ENCODE measurements at regions not wholly inside any gene's neighbourhood (a gene's known extent, or its start where the extent isn't known, plus 50 kb on each side); places are given as distances from the start of the nearest gene placed in this dataset.

DNA sequence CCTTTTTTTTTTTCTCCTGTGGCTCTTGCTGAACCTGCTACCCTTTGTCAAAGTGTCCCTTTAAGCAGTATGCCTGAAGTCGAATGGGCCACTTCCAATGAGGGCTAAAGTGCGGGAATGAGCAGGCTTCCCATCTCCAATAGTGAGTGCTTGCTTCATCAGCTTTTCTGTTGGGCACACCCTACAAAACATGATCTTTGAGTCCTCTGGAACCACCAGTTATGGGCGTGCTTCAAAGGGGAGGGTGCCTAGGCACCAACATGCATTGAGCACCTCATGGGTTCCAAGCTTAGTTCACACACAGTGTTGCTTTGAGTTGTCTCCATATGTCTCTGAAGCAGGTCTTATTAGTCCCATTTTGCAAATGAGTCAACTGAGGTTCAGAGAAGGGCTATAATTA lies 132.8 kb upstream of the CPEB4 start:
- POLR2A ChIA-PET, result no interaction called here
- H3K9me3 ChIP-seq (ENCODE audit: control insufficient read depth, insufficient read depth, low read length), result no peaks in the 10 kb centered on the region
- no peak overlapping the region for H3K4me3 ChIP-seq (ENCODE audit: low read depth, low read length)
- no peak overlapping the region for H3K27ac ChIP-seq (ENCODE audit: low read depth, low read length)
- no peak for DNase-seq (ENCODE audit: low read depth, low spot score)
- no peaks in the 10 kb centered on the region for H3K27me3 ChIP-seq (ENCODE audit: control insufficient read depth, insufficient read depth, low read length)
- no peak for TF ChIP-seq CTCF (IDR thresholded peaks at IDR 0.05; ENCODE audit: low read depth, low read length)
- CTCF ChIA-PET, result no interaction called here

- H3K27me3 ChIP-seq (ENCODE audit: control insufficient read depth, insufficient read depth, low read length), result peaks cover 2% of the 10 kb centered on the region
- POLR2A ChIA-PET, result no interaction called here
- no peaks in the 10 kb centered on the region for H3K9me3 ChIP-seq (ENCODE audit: control insufficient read depth, insufficient read depth, low read length)
- DNase-seq (ENCODE audit: low read depth, low spot score), result no peak
- H3K4me3 ChIP-seq (ENCODE audit: low read depth, low read length), result no peak overlapping the region
- no peak overlapping the region for H3K27ac ChIP-seq (ENCODE audit: low read depth, low read length)
- CTCF ChIA-PET, result interaction anchor here (0.8 kb wide), 1 partner anchor 216 kb away, joined by 3 read pairs; no protein-coding TSS in a partner anchor
- TF ChIP-seq CTCF (IDR thresholded peaks at IDR 0.05; ENCODE audit: low read depth, low read length), result no peak
These were observed 130.5 kb upstream of the CPEB4 start for GRCh38 chr5:173757403-173758209.

DNA sequence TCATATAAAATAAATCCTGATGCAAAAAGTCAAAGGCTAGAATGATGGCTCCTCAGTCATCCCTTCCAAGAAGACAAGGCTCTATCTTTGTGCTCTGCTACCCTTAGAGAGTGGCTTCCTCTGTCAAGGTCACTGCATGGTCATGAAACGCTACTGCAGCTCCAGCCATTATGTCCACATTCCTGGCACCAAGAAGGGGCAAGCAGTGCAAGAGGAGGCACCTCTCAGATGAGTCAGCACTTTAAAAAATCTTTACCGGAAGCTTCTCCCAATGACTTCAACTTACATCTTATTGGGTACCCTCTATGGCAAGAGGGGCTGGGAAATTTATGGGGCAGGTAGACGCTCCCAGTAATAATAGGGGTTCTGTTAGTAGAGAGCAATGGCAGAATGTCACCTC lies 129.5 kb upstream of the CPEB4 start:
- no peak for TF ChIP-seq CTCF (IDR thresholded peaks at IDR 0.05; ENCODE audit: low read depth, low read length)
- Histone ChIP-seq H3K27ac (ENCODE audit: low read depth, low read length) (no peak overlapping the region), H3K27me3 (ENCODE audit: control insufficient read depth, insufficient read depth, low read length) (peaks cover 2% of the 10 kb centered on the region), H3K4me3 (ENCODE audit: low read depth, low read length) (no peak overlapping the region), H3K9me3 (ENCODE audit: control insufficient read depth, insufficient read depth, low read length) (no peaks in the 10 kb centered on the region)
- ChIA-PET CTCF (interaction anchor here (0.8 kb wide), 1 partner anchor 215 kb away, joined by 3 read pairs; no protein-coding TSS in a partner anchor), POLR2A (no interaction called here)
- DNase-seq (ENCODE audit: low read depth, low spot score), result no peak

DNA sequence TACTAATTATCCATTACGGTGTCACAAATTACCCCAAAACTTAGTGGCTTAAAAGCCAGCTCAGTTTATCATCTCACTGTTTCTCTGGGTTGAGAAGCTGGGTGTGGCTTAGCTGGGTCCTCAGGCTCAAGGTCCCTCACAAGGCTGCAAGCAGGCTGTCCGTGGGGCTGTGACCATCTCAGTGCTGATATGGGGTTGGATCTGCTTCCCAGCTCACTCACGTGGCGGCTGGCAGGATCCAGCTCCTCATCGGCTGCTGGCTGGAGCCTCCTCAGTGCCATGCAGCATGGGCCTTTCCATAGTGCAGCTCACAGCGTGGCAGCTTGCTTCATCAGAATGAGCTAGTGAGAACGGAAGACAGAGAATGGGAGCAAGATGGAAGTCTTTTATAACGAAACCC lies 128.5 kb upstream of the CPEB4 start:
- Histone ChIP-seq H3K27ac (ENCODE audit: low read depth, low read length) (no peak overlapping the region), H3K27me3 (ENCODE audit: control insufficient read depth, insufficient read depth, low read length) (peaks cover 2% of the 10 kb centered on the region), H3K9me3 (ENCODE audit: control insufficient read depth, insufficient read depth, low read length) (no peaks in the 10 kb centered on the region), H3K4me3 (ENCODE audit: low read depth, low read length) (no peak overlapping the region)
- CTCF ChIA-PET, result interaction anchor here (1.1 kb wide), 1 partner anchor 183 kb away, joined by 3 read pairs; no protein-coding TSS in a partner anchor
- no peak for DNase-seq (ENCODE audit: low read depth, low spot score)
- POLR2A ChIA-PET, result no interaction called here
- TF ChIP-seq CTCF (IDR thresholded peaks at IDR 0.05; ENCODE audit: low read depth, low read length), result no peak

GRCh38 chr5:173760461-173761177 lies 127.5 kb upstream of the CPEB4 start:
- Histone ChIP-seq H3K4me3 (ENCODE audit: low read depth, low read length) (no peak overlapping the region), H3K9me3 (ENCODE audit: control insufficient read depth, insufficient read depth, low read length) (no peaks in the 10 kb centered on the region), H3K27ac (ENCODE audit: low read depth, low read length) (no peak overlapping the region), H3K27me3 (ENCODE audit: control insufficient read depth, insufficient read depth, low read length) (peaks cover 2% of the 10 kb centered on the region)
- no peak for DNase-seq (ENCODE audit: low read depth, low spot score)
- TF ChIP-seq CTCF (IDR thresholded peaks at IDR 0.05; ENCODE audit: low read depth, low read length), result no peak
- ChIA-PET POLR2A (no interaction called here), CTCF (interaction anchor here (1.1 kb wide), 1 partner anchor 182 kb away, joined by 3 read pairs; no protein-coding TSS in a partner anchor)
